ENCODE measurements at regions not wholly inside any gene's neighbourhood (a gene's known extent, or its start where the extent isn't known, plus 50 kb on each side); places are given as distances from the start of the nearest gene placed in this dataset.
"Not testable (repeated sequence)": the region's sequence is repeated elsewhere in the genome, so short reads cannot be mapped to it uniquely, and the experiment has no call there.

GRCh38 chr11:95413761-95414160, 182.8 kb upstream of the SESN3 start:
- no peaks in the 10 kb centered on the region for H3K36me3 ChIP-seq (ENCODE audit: low read depth, low read length)

GRCh38 chr11:95413021-95413420, 182.0 kb upstream of the SESN3 start:
- ATAC-seq: no peak
- Histone ChIP-seq H3K27ac (ENCODE audit: low read length) (no peak overlapping the region), H3K36me3 (ENCODE audit: low read depth, low read length) (no peaks in the 10 kb centered on the region), H3K4me1 (ENCODE audit: insufficient read depth, low read length) (no peaks in the 10 kb centered on the region), H3K4me2 (ENCODE audit: low read length) (no peak overlapping the region), H3K27me3 (ENCODE audit: low read length) (no peaks in the 10 kb centered on the region), H4K20me1 (ENCODE audit: low read length) (no peaks in the 10 kb centered on the region), H3K9ac (ENCODE audit: low read length) (no peak overlapping the region), H2AFZ (ENCODE audit: low read length) (no peak overlapping the region), H3K9me3 (ENCODE audit: low read length) (no peaks in the 10 kb centered on the region), H3K4me3 (ENCODE audit: low read length) (no peak overlapping the region), H3K79me2 (ENCODE audit: low read length) (no peaks in the 10 kb centered on the region), H3F3A (ENCODE audit: low read length, unreplicated experiment) (no peaks in the 10 kb centered on the region), H3K9me2 (replicated peaks; ENCODE audit: low read length) (no peaks in the 10 kb centered on the region)
- no TSS peak for BruUV-seq (replicated peaks)
- POLR2A ChIA-PET (ENCODE audit: unreplicated experiment): no interaction called here
- TF ChIP-seq CTCF (conservative IDR thresholded peaks at IDR 0.05; ENCODE audit: low read depth, low read length): no peak
- no peak for TF ChIP-seq EZH2phosphoT487 (IDR thresholded peaks at IDR 0.05; ENCODE audit: borderline replicate concordance, low read length)
- TF ChIP-seq EZH2 (IDR thresholded peaks at IDR 0.05; ENCODE audit: low read length, unreplicated experiment): no peak
- CTCF ChIA-PET: no interaction called here
- DNase-seq: no peak
- intact Hi-C loops (cut with micrococcal nuclease): no loop called here

More at GRCh38 chr11:95413761-95414160, 182.8 kb upstream of the SESN3 start:
- H3K4me3 ChIP-seq (ENCODE audit: low read length): no peak overlapping the region
- no peaks in the 10 kb centered on the region for H3K9me3 ChIP-seq (ENCODE audit: low read length)
- H3K9me2 ChIP-seq (replicated peaks; ENCODE audit: low read length): no peaks in the 10 kb centered on the region
- ChIA-PET CTCF (no interaction called here), POLR2A (ENCODE audit: unreplicated experiment) (no interaction called here)
- no peaks in the 10 kb centered on the region for H3K79me2 ChIP-seq (ENCODE audit: low read length)
- no peak overlapping the region for H2AFZ ChIP-seq (ENCODE audit: low read length)
- H4K20me1 ChIP-seq (ENCODE audit: low read length): no peaks in the 10 kb centered on the region
- H3K27me3 ChIP-seq (ENCODE audit: low read length): no peaks in the 10 kb centered on the region
- H3K9ac ChIP-seq (ENCODE audit: low read length): no peak overlapping the region
- TF ChIP-seq EZH2phosphoT487 (IDR thresholded peaks at IDR 0.05; ENCODE audit: borderline replicate concordance, low read length) (no peak), EZH2 (IDR thresholded peaks at IDR 0.05; ENCODE audit: low read length, unreplicated experiment) (no peak), CTCF (conservative IDR thresholded peaks at IDR 0.05; ENCODE audit: low read depth, low read length) (no peak)
- no peak for DNase-seq
- no peak for ATAC-seq
- BruUV-seq (replicated peaks): no TSS peak
- H3K4me2 ChIP-seq (ENCODE audit: low read length): no peak overlapping the region
- no peaks in the 10 kb centered on the region for H3F3A ChIP-seq (ENCODE audit: low read length, unreplicated experiment)
- H3K27ac ChIP-seq (ENCODE audit: low read length): no peak overlapping the region
- H3K4me1 ChIP-seq (ENCODE audit: insufficient read depth, low read length): no peaks in the 10 kb centered on the region
- intact Hi-C loops (cut with micrococcal nuclease): no loop called here

GRCh38 chr11:95412074-95412473, 181.1 kb upstream of the SESN3 start:
- BruUV-seq (replicated peaks): no TSS peak

GRCh38 chr11:95410707-95411106, 179.7 kb upstream of the SESN3 start:
- POLR2A ChIA-PET (ENCODE audit: unreplicated experiment); H3K4me3 ChIP-seq (ENCODE audit: low read length); intact Hi-C loops (cut with micrococcal nuclease); H3K36me3 ChIP-seq (ENCODE audit: low read depth, low read length); H3K27me3 ChIP-seq (ENCODE audit: low read length); DNase-seq; H3K4me2 ChIP-seq (ENCODE audit: low read length); H2AFZ ChIP-seq (ENCODE audit: low read length); H3K9ac ChIP-seq (ENCODE audit: low read length); H3K27ac ChIP-seq (ENCODE audit: low read length); H3K79me2 ChIP-seq (ENCODE audit: low read length); ATAC-seq; BruUV-seq (replicated peaks); H3K4me1 ChIP-seq (ENCODE audit: insufficient read depth, low read length); H3K9me3 ChIP-seq (ENCODE audit: low read length); H3K9me2 ChIP-seq (replicated peaks; ENCODE audit: low read length); CTCF ChIA-PET; H4K20me1 ChIP-seq (ENCODE audit: low read length); H3F3A ChIP-seq (ENCODE audit: low read length, unreplicated experiment): not testable (repeated sequence)

More at GRCh38 chr11:95412074-95412473, 181.1 kb upstream of the SESN3 start:
- POLR2A ChIA-PET (ENCODE audit: unreplicated experiment): no interaction called here
- H3K4me1 ChIP-seq (ENCODE audit: insufficient read depth, low read length): no peaks in the 10 kb centered on the region
- H3K4me3 ChIP-seq (ENCODE audit: low read length): no peak overlapping the region
- ATAC-seq (no peak), DNase-seq (no peak)
- no peak overlapping the region for H3K27ac ChIP-seq (ENCODE audit: low read length)
- no peaks in the 10 kb centered on the region for H4K20me1 ChIP-seq (ENCODE audit: low read length)
- CTCF ChIA-PET: no interaction called here
- H3K4me2 ChIP-seq (ENCODE audit: low read length): no peak overlapping the region
- no peaks in the 10 kb centered on the region for H3K27me3 ChIP-seq (ENCODE audit: low read length)
- no peaks in the 10 kb centered on the region for H3K9me3 ChIP-seq (ENCODE audit: low read length)
- TF ChIP-seq CTCF (conservative IDR thresholded peaks at IDR 0.05; ENCODE audit: low read depth, low read length): no peak
- no peak for TF ChIP-seq EZH2phosphoT487 (IDR thresholded peaks at IDR 0.05; ENCODE audit: borderline replicate concordance, low read length)
- TF ChIP-seq EZH2 (IDR thresholded peaks at IDR 0.05; ENCODE audit: low read length, unreplicated experiment): no peak
- intact Hi-C loops (cut with micrococcal nuclease): no loop called here
- H3F3A ChIP-seq (ENCODE audit: low read length, unreplicated experiment): no peaks in the 10 kb centered on the region
- no peaks in the 10 kb centered on the region for H3K79me2 ChIP-seq (ENCODE audit: low read length)
- H2AFZ ChIP-seq (ENCODE audit: low read length): no peak overlapping the region
- H3K36me3 ChIP-seq (ENCODE audit: low read depth, low read length): no peaks in the 10 kb centered on the region
- no peak overlapping the region for H3K9ac ChIP-seq (ENCODE audit: low read length)
- H3K9me2 ChIP-seq (replicated peaks; ENCODE audit: low read length): no peaks in the 10 kb centered on the region
